Gastroesophageal sphincter (tissue), 4 donors: ENCODE measurements at regions not wholly inside any gene's neighbourhood (a gene's known extent, or its start where the extent isn't known, plus 50 kb on each side); places are given as distances from the start of the nearest gene placed in this dataset.

Experiments used
- ATAC-seq: fragments of 150-250 bp; one replicate; pipeline ENCODE4 v1.9.1; 2016; ENCODE audit warnings: mild to moderate bottlenecking, moderate library complexity
- H3K27ac ChIP-seq, 4 donors: fragments of 200-600 bp; sonication (generic) in 3 of 4; 1 replicate in 3 of 4; 2 replicates in 1 of 4; pipeline ENCODE4 v1.5.1; 2016 to 2019
- H3K27me3 ChIP-seq: fragments of 200-600 bp; sonication (generic); one replicate; pipeline ENCODE4 v1.5.1; 2019
- H3K36me3 ChIP-seq, 2 donors: fragments of 200-600 bp; sonication (generic); one replicate each; pipeline ENCODE4 v1.5.1; 2019; ENCODE audit warnings: control low read depth in 1 of 2
- H3K4me1 ChIP-seq, 3 donors: fragments of 200-600 bp; sonication (generic); 1 replicate in 2 of 3; 2 replicates in 1 of 3; pipeline ENCODE4 v1.5.1; 2016 to 2019; ENCODE audit warnings: control low read depth in 2 of 3
- H3K4me3 ChIP-seq, 2 donors: fragments of 200-600 bp; sonication (generic); one replicate each; pipeline ENCODE4 v1.5.1; 2019; ENCODE audit warnings: mild to moderate bottlenecking in 1 of 2, moderate library complexity in 1 of 2
- H3K9me3 ChIP-seq, 3 donors: fragments of 200-600 bp; sonication (generic); one replicate each; pipeline ENCODE4 v1.5.1; 2017 to 2019; ENCODE audit warnings: control low read depth in 2 of 3
- EP300 ChIP-seq: sonication (generic); formaldehyde crosslinking; IDR thresholded peaks from one replicate; pipeline ENCODE4 v1.6.1; 2017; ENCODE audit warnings: antibody characterized with exemption, mild to moderate bottlenecking
- POLR2A ChIP-seq, 2 donors: fragments of 450-650 bp; IDR thresholded peaks; one replicate each; pipeline ENCODE4 v1.6.1; 2017; ENCODE audit warnings: antibody characterized with exemption in 2 of 2, mild to moderate bottlenecking in 2 of 2, moderate library complexity in 1 of 2
- POLR2AphosphoS5 ChIP-seq: sonication (generic); formaldehyde crosslinking; IDR thresholded peaks from one replicate; pipeline ENCODE4 v1.6.1; 2017; ENCODE audit warnings: antibody characterized with exemption
- WGBS, 2 donors: methylation state at CpG; one replicate each; pipeline ENCODE4 v1.1.5; 2018; ENCODE audit warnings: low coverage in 1 of 2; 5-methylcytosine and 5-hydroxymethylcytosine counted together
- TF ChIP-seq, protein P1 (sequence below), 4 experiments: fragments of 200-600 bp in 2 of 4; fragments of 450-650 bp in 2 of 4; sonication (generic) in 1 of 4; IDR thresholded peaks; one replicate each; pipeline ENCODE4 v1.5.1; 2017 to 2019; ENCODE audit warnings: antibody characterized with exemption in 4 of 4, mild to moderate bottlenecking in 2 of 4, moderate library complexity in 2 of 4

DNA sequence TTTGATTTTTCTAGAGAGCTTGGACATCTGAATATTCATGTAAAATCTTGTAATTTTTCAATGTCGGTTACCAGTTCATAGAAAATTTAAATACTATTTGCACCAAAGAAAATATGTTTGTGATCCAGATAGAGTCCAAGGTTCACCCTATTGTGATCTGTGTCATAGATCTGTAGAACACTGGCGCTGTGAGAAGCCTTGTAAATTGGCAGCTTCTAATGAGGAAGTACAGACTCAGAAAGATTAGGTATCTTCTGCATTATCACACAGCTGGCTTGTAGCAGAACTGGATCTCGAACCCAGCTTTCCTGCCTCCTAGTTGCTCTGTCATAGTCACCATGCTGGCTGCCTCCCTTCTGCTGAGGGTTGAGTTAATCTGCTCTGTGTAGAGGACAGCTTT is 106.5 kb upstream of the PAK3 start:
- Histone ChIP-seq H3K4me1 (no peaks in the 10 kb centered on the region), H3K27me3 (no peaks in the 10 kb centered on the region), H3K27ac (no peak overlapping the region), H3K9me3 (no peaks in the 10 kb centered on the region), H3K4me3 (no peak overlapping the region), H3K36me3 (no peaks in the 10 kb centered on the region)
- TF ChIP-seq POLR2A (IDR thresholded peaks at IDR 0.05) = no peak
- TF ChIP-seq, protein P1, sequence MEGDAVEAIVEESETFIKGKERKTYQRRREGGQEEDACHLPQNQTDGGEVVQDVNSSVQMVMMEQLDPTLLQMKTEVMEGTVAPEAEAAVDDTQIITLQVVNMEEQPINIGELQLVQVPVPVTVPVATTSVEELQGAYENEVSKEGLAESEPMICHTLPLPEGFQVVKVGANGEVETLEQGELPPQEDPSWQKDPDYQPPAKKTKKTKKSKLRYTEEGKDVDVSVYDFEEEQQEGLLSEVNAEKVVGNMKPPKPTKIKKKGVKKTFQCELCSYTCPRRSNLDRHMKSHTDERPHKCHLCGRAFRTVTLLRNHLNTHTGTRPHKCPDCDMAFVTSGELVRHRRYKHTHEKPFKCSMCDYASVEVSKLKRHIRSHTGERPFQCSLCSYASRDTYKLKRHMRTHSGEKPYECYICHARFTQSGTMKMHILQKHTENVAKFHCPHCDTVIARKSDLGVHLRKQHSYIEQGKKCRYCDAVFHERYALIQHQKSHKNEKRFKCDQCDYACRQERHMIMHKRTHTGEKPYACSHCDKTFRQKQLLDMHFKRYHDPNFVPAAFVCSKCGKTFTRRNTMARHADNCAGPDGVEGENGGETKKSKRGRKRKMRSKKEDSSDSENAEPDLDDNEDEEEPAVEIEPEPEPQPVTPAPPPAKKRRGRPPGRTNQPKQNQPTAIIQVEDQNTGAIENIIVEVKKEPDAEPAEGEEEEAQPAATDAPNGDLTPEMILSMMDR (IDR thresholded peaks at IDR 0.05) = no peak
- TF ChIP-seq POLR2AphosphoS5 = no peak
- no peak for TF ChIP-seq EP300
- no peak for ATAC-seq
- 84 to 88% methylated on average over 3 of the region's 3 CpGs for WGBS, 2 donors

DNA sequence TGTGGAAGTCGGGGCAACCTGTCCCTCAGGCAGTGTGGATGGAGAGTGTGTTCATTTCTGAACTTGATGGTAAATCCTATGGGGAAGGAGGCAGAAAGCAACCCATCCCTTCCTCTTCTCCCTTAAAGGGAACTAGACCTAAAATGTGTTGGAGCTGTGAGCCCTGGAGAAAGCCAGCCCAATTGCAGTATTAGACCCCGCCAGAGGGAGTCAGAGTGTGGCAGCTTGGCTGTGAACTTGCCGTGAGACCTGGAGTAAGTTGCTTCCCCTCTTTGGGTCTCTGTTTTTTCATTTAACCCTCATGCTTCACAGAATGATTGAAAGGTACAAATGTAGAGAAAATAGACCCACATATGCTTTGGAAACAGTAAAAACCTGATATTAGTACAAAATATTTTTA is 108.7 kb upstream of the PAK3 start:
- no peaks in the 10 kb centered on the region for H3K9me3 ChIP-seq
- ATAC-seq = no peak
- no peak overlapping the region for H3K27ac ChIP-seq
- no peaks in the 10 kb centered on the region for H3K36me3 ChIP-seq
- no peaks in the 10 kb centered on the region for H3K4me1 ChIP-seq
- 11 to 26% methylated on average over 2 to 3 of the region's 3 CpGs for WGBS, 2 donors
- no peaks in the 10 kb centered on the region for H3K27me3 ChIP-seq
- no peak for TF ChIP-seq EP300
- TF ChIP-seq POLR2AphosphoS5 = no peak
- no peak for TF ChIP-seq POLR2A (IDR thresholded peaks at IDR 0.05)
- TF ChIP-seq, protein P1 (IDR thresholded peaks at IDR 0.05) = no peak
- no peak overlapping the region for H3K4me3 ChIP-seq

DNA sequence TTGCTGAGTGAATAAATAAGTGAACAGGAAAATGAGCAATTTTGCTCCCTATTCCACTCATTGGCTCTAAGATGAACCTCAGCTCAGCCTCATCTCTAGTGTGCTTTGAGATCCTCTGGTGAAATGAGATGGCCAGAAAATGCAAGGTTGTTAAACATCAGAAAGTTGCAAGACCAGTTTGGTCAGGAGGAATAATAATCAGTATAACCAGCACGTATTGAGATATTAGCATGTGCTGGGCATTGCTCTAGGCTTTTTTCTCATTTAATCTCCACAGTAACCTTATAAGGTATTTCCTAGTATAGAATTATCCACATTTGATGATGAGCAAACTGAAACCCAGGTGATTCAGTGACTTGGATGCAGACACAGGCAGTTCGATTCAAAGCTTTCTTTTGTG is 110.5 kb upstream of the PAK3 start:
- Histone ChIP-seq H3K4me3 (no peak overlapping the region), H3K36me3 (no peaks in the 10 kb centered on the region), H3K4me1 (no peaks in the 10 kb centered on the region), H3K27ac (no peak overlapping the region), H3K9me3 (no peaks in the 10 kb centered on the region), H3K27me3 (no peaks in the 10 kb centered on the region)
- ATAC-seq = no peak
- WGBS, 2 donors = 40 to 46% methylated on average over 1 of the region's 2 CpGs
- TF ChIP-seq EP300 (no peak), POLR2AphosphoS5 (no peak), POLR2A (IDR thresholded peaks at IDR 0.05) (no peak)
- TF ChIP-seq, protein P1 (IDR thresholded peaks at IDR 0.05) = no peak

DNA sequence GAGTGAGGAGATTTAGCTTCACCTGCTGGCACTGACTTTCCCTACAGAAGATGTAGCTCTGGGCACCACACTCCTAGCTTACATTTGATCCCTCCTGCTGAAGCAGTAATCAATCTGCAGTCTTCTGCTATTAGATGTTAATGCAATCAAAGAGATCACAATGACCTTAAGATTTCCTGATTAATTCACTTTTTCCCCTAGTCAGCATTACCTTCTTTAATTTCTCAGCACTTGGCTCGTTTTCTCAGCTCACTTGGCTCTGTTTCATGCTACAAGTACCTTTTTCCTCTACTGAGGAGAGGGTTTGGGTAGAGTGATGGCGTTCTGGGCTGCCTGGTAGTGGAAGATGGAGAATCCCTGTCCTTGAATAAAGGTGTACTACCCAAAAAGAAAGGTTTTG is 113.0 kb upstream of the PAK3 start:
- H3K4me3 ChIP-seq = no peak overlapping the region
- no peaks in the 10 kb centered on the region for H3K9me3 ChIP-seq
- 0% methylated on average over 1 of the region's 2 CpGs; no CpG with 5 or more reads in 1 of the 2 donors for WGBS, 2 donors
- H3K27ac ChIP-seq = no peak overlapping the region
- no peak for ATAC-seq
- no peaks in the 10 kb centered on the region for H3K4me1 ChIP-seq
- TF ChIP-seq, protein P1 (IDR thresholded peaks at IDR 0.05) = no peak
- TF ChIP-seq POLR2AphosphoS5 (no peak), POLR2A (IDR thresholded peaks at IDR 0.05) (no peak), EP300 (no peak)
- no peaks in the 10 kb centered on the region for H3K27me3 ChIP-seq
- no peaks in the 10 kb centered on the region for H3K36me3 ChIP-seq

DNA sequence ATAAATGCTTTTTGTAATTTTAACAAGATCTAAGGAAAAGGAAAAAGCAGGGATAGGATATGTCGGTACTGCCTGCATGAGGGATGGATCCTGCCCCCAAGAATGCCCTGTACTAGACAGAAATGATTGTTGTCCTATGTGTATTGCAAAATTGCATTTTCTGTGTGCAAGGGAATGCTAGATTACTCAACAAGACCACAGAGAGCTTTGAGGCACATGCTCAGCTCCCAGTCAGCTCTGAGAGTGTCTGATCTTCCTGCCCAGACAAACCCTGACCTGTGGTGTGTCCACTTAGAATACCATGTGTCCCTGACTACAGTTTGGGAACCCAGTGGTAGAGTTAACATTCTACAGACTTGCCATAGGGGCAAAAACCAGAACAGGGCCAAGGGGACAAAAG is 129.2 kb upstream of the PAK3 start:
- Histone ChIP-seq H3K4me3 (no peak overlapping the region), H3K27ac (no peak overlapping the region), H3K9me3 (no peaks in the 10 kb centered on the region), H3K36me3 (no peaks in the 10 kb centered on the region), H3K27me3 (no peaks in the 10 kb centered on the region), H3K4me1 (no peaks in the 10 kb centered on the region)
- no peak for ATAC-seq
- no peak for TF ChIP-seq POLR2A (IDR thresholded peaks at IDR 0.05)
- TF ChIP-seq, protein P1 (IDR thresholded peaks at IDR 0.05) = no peak
- no peak for TF ChIP-seq EP300
- no peak for TF ChIP-seq POLR2AphosphoS5
- WGBS, 2 donors = 100% methylated on average over 1 of the region's 1 CpG; no CpG with 5 or more reads in 1 of the 2 donors
